Activated CD8-positive, alpha-beta T cell treated with anti-CD3 and anti-CD28 coated beads for 36 hours (primary cell): ENCODE measurements at regions not wholly inside any gene's neighbourhood (a gene's known extent, or its start where the extent isn't known, plus 50 kb on each side); places are given as distances from the start of the nearest gene placed in this dataset.

ENCODE experiments used
- ATAC-seq: fragments of 200-7000 bp; cut with Tn5 transposase; one replicate; pipeline ENCODE4 v1.10.0; 2021; ENCODE audit warnings: mild to moderate bottlenecking, moderate library complexity
- CTCF ChIA-PET: fragments of 350-600 bp; sonication (Branson Sonifier 250); formaldehyde crosslinking; loops from one replicate; lab custom pipeline; 2021; ENCODE audit warnings: antibody characterized with exemption; lab: Charles Lee
- POLR2A ChIA-PET: fragments of 350-600 bp; sonication (Branson Sonifier 250); formaldehyde crosslinking; loops from one replicate; lab custom pipeline; 2021; ENCODE audit warnings: antibody characterized with exemption; lab: Charles Lee
- DNase-seq: peaks from one replicate; pipeline ENCODE4 v3.0.0-alpha.2; 2020
- H3K27ac Mint-ChIP-seq: one replicate; pipeline ENCODE4 v1.8.0; 2021; ENCODE audit warnings: mild to moderate bottlenecking, mixed read lengths
- H3K27me3 Mint-ChIP-seq: one replicate; pipeline ENCODE4 v1.8.0; 2021; ENCODE audit warnings: mixed read lengths
- H3K36me3 Mint-ChIP-seq: one replicate; pipeline ENCODE4 v1.8.0; 2021; ENCODE audit warnings: low read depth, mixed read lengths
- H3K4me1 Mint-ChIP-seq: one replicate; pipeline ENCODE4 v1.8.0; 2021; ENCODE audit warnings: low read depth, mixed read lengths
- H3K4me3 Mint-ChIP-seq: one replicate; pipeline ENCODE4 v1.8.0; 2021; ENCODE audit warnings: mild to moderate bottlenecking, moderate library complexity, mixed read lengths
- H3K9me3 Mint-ChIP-seq: one replicate; pipeline ENCODE4 v1.8.0; 2021; ENCODE audit warnings: mixed read lengths
- CTCF ChIP-seq: fragments of 200-600 bp; IDR thresholded peaks from one replicate; pipeline ENCODE4 v1.8.0; 2022; ENCODE audit warnings: antibody characterized with exemption, mild to moderate bottlenecking
- intact Hi-C: fragments of 100-400 bp; cut with micrococcal nuclease; formaldehyde crosslinking; loops from one replicate; pipeline ENCODE4 v1.10.0; 2022

- peaks cover 1% of the 10 kb centered on the region for H3K36me3 Mint-ChIP-seq
- peaks cover 9% of the 10 kb centered on the region for H3K27me3 Mint-ChIP-seq
- intact Hi-C loops = no loop called here
- no peak for DNase-seq
- peaks cover 1% of the 10 kb centered on the region for H3K9me3 Mint-ChIP-seq
- H3K27ac Mint-ChIP-seq = no peak overlapping the region
- ATAC-seq = no peak
- CTCF ChIA-PET = interaction anchor here (1.5 kb wide), 1 partner anchor 54 kb away, joined by 3 read pairs; no protein-coding TSS in a partner anchor
- H3K4me3 Mint-ChIP-seq = no peak overlapping the region
- peaks cover 14% of the 10 kb centered on the region for H3K4me1 Mint-ChIP-seq
- POLR2A ChIA-PET = no interaction called here
- TF ChIP-seq CTCF = no peak
Observed at GRCh38 chr4:123510221-123510620, 113.6 kb downstream of the SPRY1 start.

- H3K36me3 Mint-ChIP-seq = peaks cover under 1% of the 10 kb centered on the region
- H3K9me3 Mint-ChIP-seq = peaks cover 1% of the 10 kb centered on the region
- peaks cover 8% of the 10 kb centered on the region for H3K27me3 Mint-ChIP-seq
- ChIA-PET POLR2A (no interaction called here), CTCF (interaction anchor here (1.5 kb wide), 1 partner anchor 54 kb away, joined by 3 read pairs; no protein-coding TSS in a partner anchor)
- H3K4me3 Mint-ChIP-seq = no peak overlapping the region
- H3K27ac Mint-ChIP-seq = no peak overlapping the region
- intact Hi-C loops = no loop called here
- H3K4me1 Mint-ChIP-seq = peaks cover 11% of the 10 kb centered on the region
- ATAC-seq (no peak), DNase-seq (no peak)
- TF ChIP-seq CTCF = no peak
Observed at GRCh38 chr4:123510659-123511058, 114.1 kb downstream of the SPRY1 start.

- POLR2A ChIA-PET = no interaction called here
- H3K4me1 Mint-ChIP-seq = no peaks in the 10 kb centered on the region
- H3K27me3 Mint-ChIP-seq = peaks cover 3% of the 10 kb centered on the region
- H3K9me3 Mint-ChIP-seq = peaks cover 1% of the 10 kb centered on the region
- H3K27ac Mint-ChIP-seq = no peak overlapping the region
- TF ChIP-seq CTCF = no peak
- H3K36me3 Mint-ChIP-seq = no peaks in the 10 kb centered on the region
- intact Hi-C loops = no loop called here
- CTCF ChIA-PET = interaction anchor here (0.9 to 1.0 kb wide), 2 partner anchors 13 to 110 kb away, joined by 3 read pairs; no protein-coding TSS in a partner anchor
- no peak for DNase-seq
- H3K4me3 Mint-ChIP-seq = no peak overlapping the region
- no peak for ATAC-seq
Observed at GRCh38 chr4:123516576-123516975, 120.0 kb downstream of the SPRY1 start.

GRCh38 chr4:123517176-123517575, 120.6 kb downstream of the SPRY1 start:
- CTCF ChIA-PET = interaction anchor here (1.0 to 2.0 kb wide), 2 partner anchors 12 to 47 kb away, joined by 3 to 4 read pairs; no protein-coding TSS in a partner anchor
- intact Hi-C loops = no loop called here
- no peak for ATAC-seq
- Mint-ChIP-seq H3K27me3 (peaks cover 3% of the 10 kb centered on the region), H3K4me1 (no peaks in the 10 kb centered on the region), H3K9me3 (peaks cover 1% of the 10 kb centered on the region), H3K36me3 (no peaks in the 10 kb centered on the region), H3K27ac (no peak overlapping the region), H3K4me3 (no peak overlapping the region)
- TF ChIP-seq CTCF = no peak
- DNase-seq = no peak
- POLR2A ChIA-PET = no interaction called here

GRCh38 chr4:123517971-123518370, 121.4 kb downstream of the SPRY1 start:
- intact Hi-C loops = no loop called here
- DNase-seq (no peak), ATAC-seq (no peak)
- CTCF ChIA-PET = interaction anchor here (2.0 kb wide), 1 partner anchor 47 kb away, joined by 4 read pairs; no protein-coding TSS in a partner anchor
- no peak overlapping the region for H3K4me3 Mint-ChIP-seq
- H3K27me3 Mint-ChIP-seq = peaks cover 3% of the 10 kb centered on the region
- no peaks in the 10 kb centered on the region for H3K4me1 Mint-ChIP-seq
- H3K36me3 Mint-ChIP-seq = no peaks in the 10 kb centered on the region
- no peaks in the 10 kb centered on the region for H3K9me3 Mint-ChIP-seq
- TF ChIP-seq CTCF = no peak
- POLR2A ChIA-PET = no interaction called here
- H3K27ac Mint-ChIP-seq = no peak overlapping the region
